Upper lobe of right lung (tissue), 1 donor: ENCODE measurements at regions not wholly inside any gene's neighbourhood (a gene's known extent, or its start where the extent isn't known, plus 50 kb on each side); places are given as distances from the start of the nearest gene placed in this dataset.

ENCODE experiments used
- ATAC-seq: fragments of 200-7000 bp; cut with Tn5 transposase; one replicate; pipeline ENCODE4 v1.9.1; 2020; ENCODE audit warnings: mild to moderate bottlenecking, moderate library complexity
- DNase-seq: peaks from one replicate; pipeline ENCODE4 v3.0.0-alpha.2; 2020
- H3K27ac ChIP-seq: fragments of 200-600 bp; one replicate; pipeline ENCODE4 v1.8.0; 2022
- H3K27me3 ChIP-seq: fragments of 200-600 bp; one replicate; pipeline ENCODE4 v1.8.0; 2022; ENCODE audit warnings: mild to moderate bottlenecking
- H3K36me3 ChIP-seq: fragments of 200-600 bp; one replicate; pipeline ENCODE4 v1.8.0; 2022
- H3K4me1 ChIP-seq: fragments of 200-600 bp; one replicate; pipeline ENCODE4 v1.8.0; 2022
- H3K4me3 ChIP-seq: fragments of 200-600 bp; one replicate; pipeline ENCODE4 v1.8.0; 2022; ENCODE audit warnings: mild to moderate bottlenecking
- H3K9me3 ChIP-seq: fragments of 200-600 bp; one replicate; pipeline ENCODE4 v1.8.0; 2022
- intact Hi-C: fragments of 100-400 bp; cut with DNase I; formaldehyde crosslinking; loops from one replicate; pipeline ENCODE4 v1.11.0; 2022
- TF ChIP-seq, protein P1 (sequence below): fragments of 200-600 bp; IDR thresholded peaks from one replicate; pipeline ENCODE4 v1.8.0; 2022; ENCODE audit warnings: antibody characterized with exemption
- donor health status: DM: no; HTN: yes; CAD: no; lungs with severe emphysema.

DNA sequence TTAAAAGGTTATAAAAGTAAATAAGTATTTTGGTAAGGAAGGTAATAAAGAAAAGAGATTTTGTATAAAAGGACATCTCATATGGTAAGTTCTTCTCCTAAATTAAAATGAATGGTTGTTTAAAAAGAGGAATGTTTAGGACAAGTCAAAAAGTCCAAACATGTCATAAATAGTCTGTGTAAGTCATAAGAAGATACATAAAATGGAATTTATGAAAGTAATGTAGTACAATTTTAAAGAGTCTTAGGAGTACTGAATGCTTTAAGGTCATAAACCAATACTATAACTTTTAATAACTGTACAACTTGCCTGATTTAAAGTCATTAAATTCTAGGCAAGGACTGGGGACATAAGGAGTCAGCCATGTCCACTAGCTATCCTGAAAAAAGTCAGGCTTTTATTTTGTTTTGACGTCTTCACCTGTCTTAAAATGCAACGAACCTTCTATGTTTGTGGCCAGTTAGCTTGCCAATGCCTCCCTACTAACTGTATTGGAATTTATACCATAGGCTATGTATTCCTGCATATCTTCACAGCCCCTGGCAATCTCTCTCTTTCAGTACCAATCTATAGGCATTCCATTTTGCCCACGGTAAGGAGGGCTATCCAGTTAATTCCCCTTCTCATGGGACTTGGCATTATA, 312.3 kb upstream of the LRRTM4 start:
- Histone ChIP-seq H3K36me3 (no peaks in the 10 kb centered on the region), H3K27ac (no peak overlapping the region), H3K4me1 (no peaks in the 10 kb centered on the region), H3K27me3 (no peaks in the 10 kb centered on the region), H3K9me3 (no peaks in the 10 kb centered on the region), H3K4me3 (no peak overlapping the region)
- DNase-seq (no peak), ATAC-seq (no peak)
- intact Hi-C loops = no loop called here
- TF ChIP-seq, protein P1, sequence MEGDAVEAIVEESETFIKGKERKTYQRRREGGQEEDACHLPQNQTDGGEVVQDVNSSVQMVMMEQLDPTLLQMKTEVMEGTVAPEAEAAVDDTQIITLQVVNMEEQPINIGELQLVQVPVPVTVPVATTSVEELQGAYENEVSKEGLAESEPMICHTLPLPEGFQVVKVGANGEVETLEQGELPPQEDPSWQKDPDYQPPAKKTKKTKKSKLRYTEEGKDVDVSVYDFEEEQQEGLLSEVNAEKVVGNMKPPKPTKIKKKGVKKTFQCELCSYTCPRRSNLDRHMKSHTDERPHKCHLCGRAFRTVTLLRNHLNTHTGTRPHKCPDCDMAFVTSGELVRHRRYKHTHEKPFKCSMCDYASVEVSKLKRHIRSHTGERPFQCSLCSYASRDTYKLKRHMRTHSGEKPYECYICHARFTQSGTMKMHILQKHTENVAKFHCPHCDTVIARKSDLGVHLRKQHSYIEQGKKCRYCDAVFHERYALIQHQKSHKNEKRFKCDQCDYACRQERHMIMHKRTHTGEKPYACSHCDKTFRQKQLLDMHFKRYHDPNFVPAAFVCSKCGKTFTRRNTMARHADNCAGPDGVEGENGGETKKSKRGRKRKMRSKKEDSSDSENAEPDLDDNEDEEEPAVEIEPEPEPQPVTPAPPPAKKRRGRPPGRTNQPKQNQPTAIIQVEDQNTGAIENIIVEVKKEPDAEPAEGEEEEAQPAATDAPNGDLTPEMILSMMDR = no peak

DNA sequence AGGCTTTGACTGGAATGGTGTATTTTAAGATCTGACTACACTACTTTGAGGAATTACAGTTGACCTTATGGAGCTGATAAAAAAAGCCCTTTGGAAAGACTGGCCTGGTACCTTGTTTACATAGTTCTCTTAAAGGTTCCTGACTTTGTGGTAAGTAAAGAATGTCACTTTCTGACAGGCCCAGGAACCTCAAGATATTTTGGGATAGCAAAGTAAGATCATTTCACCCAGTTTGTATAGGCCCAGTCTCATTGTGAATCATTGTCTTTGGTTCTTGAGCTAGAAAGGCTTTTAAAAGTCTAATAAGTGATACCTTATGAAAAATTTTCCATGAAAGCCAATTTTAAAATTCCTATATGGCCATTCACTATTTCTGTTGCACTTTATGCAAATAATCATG, 316.3 kb upstream of the LRRTM4 start:
- H3K9me3 ChIP-seq = no peaks in the 10 kb centered on the region
- intact Hi-C loops = no loop called here
- H3K4me3 ChIP-seq = no peak overlapping the region
- no peaks in the 10 kb centered on the region for H3K36me3 ChIP-seq
- H3K4me1 ChIP-seq = no peaks in the 10 kb centered on the region
- DNase-seq (no peak), ATAC-seq (no peak)
- TF ChIP-seq, protein P1 = no peak
- no peaks in the 10 kb centered on the region for H3K27me3 ChIP-seq
- H3K27ac ChIP-seq = no peak overlapping the region

DNA sequence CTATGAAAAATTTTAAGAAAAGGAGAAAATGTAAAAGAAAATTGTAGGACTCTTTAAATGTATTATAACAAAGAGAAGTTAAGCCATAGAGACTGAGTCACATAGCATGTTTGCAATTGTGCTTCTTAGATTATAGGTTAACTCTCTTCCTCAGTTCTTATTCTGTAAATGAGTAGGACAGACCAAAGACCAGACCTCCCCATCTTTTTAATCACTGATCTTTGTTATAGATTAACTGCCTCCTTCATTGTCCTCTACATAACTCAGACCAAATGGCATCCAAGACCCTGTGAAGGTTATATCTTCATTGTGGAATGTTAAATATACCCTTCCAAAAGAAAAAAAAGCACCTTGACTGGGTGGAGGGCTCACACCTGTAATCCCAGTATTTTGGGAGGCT, 316.9 kb upstream of the LRRTM4 start:
- Histone ChIP-seq H3K9me3 (no peaks in the 10 kb centered on the region), H3K27me3 (no peaks in the 10 kb centered on the region), H3K27ac (no peak overlapping the region), H3K4me3 (no peak overlapping the region), H3K36me3 (no peaks in the 10 kb centered on the region), H3K4me1 (no peaks in the 10 kb centered on the region)
- ATAC-seq (no peak), DNase-seq (no peak)
- TF ChIP-seq, protein P1 = no peak
- intact Hi-C loops = no loop called here

DNA sequence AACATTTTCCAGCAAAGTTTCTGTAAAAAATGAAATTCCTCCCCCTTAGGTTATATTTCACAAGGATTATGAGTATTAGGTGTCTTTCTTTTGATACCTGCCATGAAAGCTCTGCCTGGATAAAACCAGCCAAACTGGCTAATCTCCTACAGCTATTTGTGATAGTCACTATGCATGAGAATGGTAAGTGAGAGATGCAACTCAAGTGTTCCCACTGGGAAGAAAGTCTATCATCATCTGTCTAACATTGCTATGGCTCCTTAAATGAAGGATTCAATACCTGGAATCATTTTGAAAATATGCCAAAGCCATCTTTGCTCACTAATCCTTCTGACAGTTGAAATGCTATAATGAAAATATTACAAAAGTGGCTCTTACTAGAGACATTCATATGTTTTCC, 339.9 kb upstream of the LRRTM4 start:
- no peaks in the 10 kb centered on the region for H3K36me3 ChIP-seq
- no peak for ATAC-seq
- intact Hi-C loops = no loop called here

DNA sequence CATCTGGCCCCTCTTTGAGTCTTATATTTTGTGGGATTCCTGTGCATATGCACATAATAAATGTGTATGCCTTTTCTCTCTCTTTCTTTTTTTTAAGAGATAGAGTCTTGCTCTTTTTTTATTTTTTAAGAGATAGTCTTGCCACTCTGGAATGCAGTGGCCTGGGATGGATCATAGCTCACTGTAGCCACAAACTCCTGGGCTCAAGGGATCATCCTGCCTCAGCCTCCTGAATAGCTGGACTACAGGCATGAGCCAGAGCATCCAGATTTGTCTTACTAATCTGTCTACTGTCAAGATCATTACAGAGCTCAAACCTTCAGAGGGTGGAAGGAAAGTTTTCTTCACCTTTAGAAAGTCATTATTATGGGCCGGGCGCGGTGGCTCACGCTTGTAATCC, 342.2 kb upstream of the LRRTM4 start:
- Histone ChIP-seq H3K4me1 (no peaks in the 10 kb centered on the region), H3K27me3 (no peaks in the 10 kb centered on the region), H3K9me3 (no peaks in the 10 kb centered on the region), H3K4me3 (no peak overlapping the region), H3K27ac (no peak overlapping the region), H3K36me3 (no peaks in the 10 kb centered on the region)
- DNase-seq (no peak), ATAC-seq (no peak)
- TF ChIP-seq, protein P1 = no peak
- intact Hi-C loops = no loop called here

More for the DNA sequence above, 339.9 kb upstream of the LRRTM4 start:
- Histone ChIP-seq H3K9me3 (no peaks in the 10 kb centered on the region), H3K27ac (no peak overlapping the region), H3K4me3 (no peak overlapping the region), H3K27me3 (no peaks in the 10 kb centered on the region), H3K4me1 (no peaks in the 10 kb centered on the region)
- TF ChIP-seq, protein P1 = no peak
- no peak for DNase-seq

DNA sequence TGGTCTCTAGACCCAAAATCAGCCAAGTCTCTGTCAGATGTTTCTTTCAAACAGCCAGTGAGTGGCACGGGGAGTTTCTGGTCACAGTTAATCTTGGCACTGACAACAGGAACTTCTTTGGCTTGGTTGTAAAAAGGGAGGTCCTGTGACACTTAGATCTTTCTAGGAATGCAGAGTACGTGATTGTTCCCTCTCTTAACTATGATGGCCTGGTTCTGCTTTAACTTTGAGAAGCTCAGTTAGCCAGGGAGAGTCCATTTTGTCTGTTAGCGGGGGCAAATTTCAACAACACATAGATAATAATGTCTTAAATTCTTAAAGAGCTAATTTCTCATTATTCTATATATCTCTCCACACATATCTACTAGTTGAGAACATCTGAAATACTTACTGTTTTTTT, 344.5 kb upstream of the LRRTM4 start:
- no peak for ATAC-seq
- no peak for DNase-seq
- Histone ChIP-seq H3K27ac (no peak overlapping the region), H3K4me1 (no peaks in the 10 kb centered on the region), H3K4me3 (no peak overlapping the region), H3K27me3 (no peaks in the 10 kb centered on the region), H3K36me3 (no peaks in the 10 kb centered on the region), H3K9me3 (no peaks in the 10 kb centered on the region)
- intact Hi-C loops = no loop called here
- TF ChIP-seq, protein P1 = no peak
